Astrocyte (in vitro differentiated cells and primary cell): ENCODE measurements at regions not wholly inside any gene's neighbourhood (a gene's known extent, or its start where the extent isn't known, plus 50 kb on each side); places are given as distances from the start of the nearest gene placed in this dataset.
A peak's percentile ranks its signal among the peaks of the same experiment; 100 is the strongest.

Experiments used
- DNase-seq: peaks from one replicate; pipeline ENCODE4 v3.0.0-alpha.2; 2010; ENCODE audit warnings: low read depth
- FAIRE-seq: peaks from 2 replicates; lab custom pipeline; 2011; peaks lifted over from hg19 to GRCh38; lab: Jason Lieb, UNC
- H2AFZ ChIP-seq: 2 replicates; pipeline ENCODE4 v1.6.0; 2012; ENCODE audit warnings: low read depth, low read length, inconsistent platforms
- H3K27ac ChIP-seq: 2 replicates; pipeline ENCODE4 v1.5.1; 2011; ENCODE audit warnings: low read depth, low read length, inconsistent platforms
- H3K27me3 ChIP-seq: 2 replicates; pipeline ENCODE4 v1.6.0; 2011; ENCODE audit warnings: low read length, inconsistent platforms; ENCODE audit not compliant: insufficient read depth
- H3K36me3 ChIP-seq: 2 replicates; pipeline ENCODE4 v1.5.1; 2011; ENCODE audit warnings: low read length, inconsistent platforms; ENCODE audit not compliant: insufficient read depth
- H3K4me1 ChIP-seq: 2 replicates; pipeline ENCODE4 v1.5.1; 2011; ENCODE audit warnings: low read length, inconsistent platforms; ENCODE audit not compliant: insufficient read depth
- H3K4me2 ChIP-seq: 2 replicates; pipeline ENCODE4 v1.6.0; 2012; ENCODE audit warnings: low read length, inconsistent platforms
- H3K4me3 ChIP-seq: 2 replicates; pipeline ENCODE4 v1.5.1; 2011; ENCODE audit warnings: low read depth, mild to moderate bottlenecking, low read length, inconsistent platforms; ENCODE audit not compliant: insufficient read depth
- H3K79me2 ChIP-seq: 2 replicates; pipeline ENCODE4 v1.6.0; 2012; ENCODE audit warnings: mild to moderate bottlenecking, low read length, inconsistent platforms; ENCODE audit not compliant: insufficient read depth
- H3K9ac ChIP-seq: 2 replicates; pipeline ENCODE4 v1.6.0; 2012; ENCODE audit warnings: mild to moderate bottlenecking, low read length, inconsistent platforms
- H3K9me3 ChIP-seq: 2 replicates; pipeline ENCODE4 v1.5.1; 2012; ENCODE audit warnings: low read depth, mild to moderate bottlenecking, low read length, inconsistent platforms; ENCODE audit not compliant: insufficient read depth
- H4K20me1 ChIP-seq: 2 replicates; pipeline ENCODE4 v1.6.0; 2012; ENCODE audit warnings: low read length, inconsistent platforms; ENCODE audit not compliant: insufficient read depth
- H3K27ac Mint-ChIP-seq: one replicate; pipeline ENCODE4 v1.8.0; 2021; ENCODE audit warnings: mild to moderate bottlenecking, mixed read lengths; ENCODE audit not compliant: unreplicated experiment
- H3K27me3 Mint-ChIP-seq: one replicate; pipeline ENCODE4 v1.8.0; 2021; ENCODE audit warnings: low read depth, mixed read lengths; ENCODE audit not compliant: unreplicated experiment
- H3K36me3 Mint-ChIP-seq: one replicate; pipeline ENCODE4 v1.8.0; 2021; ENCODE audit warnings: low read depth, mixed read lengths; ENCODE audit not compliant: unreplicated experiment
- H3K4me1 Mint-ChIP-seq: one replicate; pipeline ENCODE4 v1.8.0; 2021; ENCODE audit warnings: low read depth, mixed read lengths; ENCODE audit not compliant: unreplicated experiment
- H3K4me3 Mint-ChIP-seq: one replicate; pipeline ENCODE4 v1.8.0; 2021; ENCODE audit warnings: mild to moderate bottlenecking, moderate library complexity, mixed read lengths; ENCODE audit not compliant: unreplicated experiment
- H3K9me3 Mint-ChIP-seq: one replicate; pipeline ENCODE4 v1.8.0; 2021; ENCODE audit warnings: mild to moderate bottlenecking, mixed read lengths; ENCODE audit not compliant: unreplicated experiment
- EZH2 ChIP-seq: IDR thresholded peaks from 2 replicates; pipeline ENCODE4 v1.6.1; 2012; ENCODE audit warnings: mild to moderate bottlenecking, low read length, inconsistent platforms; ENCODE audit not compliant: insufficient read depth
- TF ChIP-seq, protein P1 (sequence below): IDR thresholded peaks from 2 replicates; pipeline ENCODE4 v1.5.1; 2011; ENCODE audit warnings: low read depth, mild to moderate bottlenecking, inconsistent platforms, low read length, moderate library complexity; ENCODE audit not compliant: insufficient read depth

DNA sequence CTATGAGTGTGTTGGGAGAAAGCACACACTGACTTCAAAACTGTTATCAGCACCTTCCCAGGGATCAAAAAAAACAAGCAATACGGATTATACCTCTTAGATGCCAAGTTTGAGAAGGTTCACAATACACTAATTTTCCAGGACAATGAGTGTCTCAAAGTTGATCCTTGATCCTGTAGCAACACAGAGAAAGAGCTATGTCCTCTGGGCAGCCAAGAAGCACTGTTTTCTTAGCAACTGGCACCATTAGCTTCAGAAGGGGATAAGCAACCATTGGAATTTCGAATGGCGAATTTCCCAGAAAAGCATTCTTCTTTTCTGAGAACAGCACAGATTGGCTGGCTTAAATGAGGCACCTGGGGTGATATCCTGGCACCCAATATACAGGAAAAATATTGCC is 270.3 kb upstream of the RORA start:
- no peaks in the 10 kb centered on the region for H3K36me3 ChIP-seq
- H3K4me2 ChIP-seq: no peak overlapping the region
- no peaks in the 10 kb centered on the region for H4K20me1 ChIP-seq
- Mint-ChIP-seq H3K27me3 (peaks cover 28% of the 10 kb centered on the region), H3K4me3 (no peak overlapping the region), H3K4me1 (no peaks in the 10 kb centered on the region), H3K9me3 (no peaks in the 10 kb centered on the region), H3K27ac (no peak overlapping the region), H3K36me3 (no peaks in the 10 kb centered on the region)
- H3K27me3 ChIP-seq: peaks cover 13% of the 10 kb centered on the region
- H3K9me3 ChIP-seq: no peaks in the 10 kb centered on the region
- no peak overlapping the region for H3K4me3 ChIP-seq
- no peak overlapping the region for H2AFZ ChIP-seq
- TF ChIP-seq, protein P1, sequence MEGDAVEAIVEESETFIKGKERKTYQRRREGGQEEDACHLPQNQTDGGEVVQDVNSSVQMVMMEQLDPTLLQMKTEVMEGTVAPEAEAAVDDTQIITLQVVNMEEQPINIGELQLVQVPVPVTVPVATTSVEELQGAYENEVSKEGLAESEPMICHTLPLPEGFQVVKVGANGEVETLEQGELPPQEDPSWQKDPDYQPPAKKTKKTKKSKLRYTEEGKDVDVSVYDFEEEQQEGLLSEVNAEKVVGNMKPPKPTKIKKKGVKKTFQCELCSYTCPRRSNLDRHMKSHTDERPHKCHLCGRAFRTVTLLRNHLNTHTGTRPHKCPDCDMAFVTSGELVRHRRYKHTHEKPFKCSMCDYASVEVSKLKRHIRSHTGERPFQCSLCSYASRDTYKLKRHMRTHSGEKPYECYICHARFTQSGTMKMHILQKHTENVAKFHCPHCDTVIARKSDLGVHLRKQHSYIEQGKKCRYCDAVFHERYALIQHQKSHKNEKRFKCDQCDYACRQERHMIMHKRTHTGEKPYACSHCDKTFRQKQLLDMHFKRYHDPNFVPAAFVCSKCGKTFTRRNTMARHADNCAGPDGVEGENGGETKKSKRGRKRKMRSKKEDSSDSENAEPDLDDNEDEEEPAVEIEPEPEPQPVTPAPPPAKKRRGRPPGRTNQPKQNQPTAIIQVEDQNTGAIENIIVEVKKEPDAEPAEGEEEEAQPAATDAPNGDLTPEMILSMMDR: no peak
- no peak for TF ChIP-seq EZH2
- FAIRE-seq (no peak), DNase-seq (peak; percentile 5)
- no peaks in the 10 kb centered on the region for H3K4me1 ChIP-seq
- H3K9ac ChIP-seq: no peak overlapping the region
- no peaks in the 10 kb centered on the region for H3K79me2 ChIP-seq
- H3K27ac ChIP-seq: no peak overlapping the region

GRCh38 chr15:61489571-61489970 is 260.5 kb upstream of the RORA start:
- Histone ChIP-seq H3K27me3 (no peaks in the 10 kb centered on the region), H3K9me3 (no peaks in the 10 kb centered on the region), H3K4me1 (no peaks in the 10 kb centered on the region), H3K36me3 (no peaks in the 10 kb centered on the region), H3K27ac (no peak overlapping the region), H3K79me2 (no peaks in the 10 kb centered on the region), H3K4me2 (no peak overlapping the region), H3K4me3 (no peak overlapping the region), H4K20me1 (no peaks in the 10 kb centered on the region), H3K9ac (no peak overlapping the region), H2AFZ (no peak overlapping the region)
- H3K9me3 Mint-ChIP-seq: no peaks in the 10 kb centered on the region
- H3K27ac Mint-ChIP-seq: no peak overlapping the region
- no peaks in the 10 kb centered on the region for H3K36me3 Mint-ChIP-seq
- FAIRE-seq: no peak
- no peak for DNase-seq
- H3K4me3 Mint-ChIP-seq: no peak overlapping the region
- TF ChIP-seq EZH2: no peak
- TF ChIP-seq, protein P1: no peak
- H3K4me1 Mint-ChIP-seq: no peaks in the 10 kb centered on the region
- peaks cover 4% of the 10 kb centered on the region for H3K27me3 Mint-ChIP-seq

- no peaks in the 10 kb centered on the region for H3K9me3 Mint-ChIP-seq
- peaks cover 1% of the 10 kb centered on the region for H3K27me3 Mint-ChIP-seq
- Histone ChIP-seq H3K4me3 (no peak overlapping the region), H3K27ac (no peak overlapping the region), H3K36me3 (no peaks in the 10 kb centered on the region), H3K27me3 (no peaks in the 10 kb centered on the region), H3K9ac (no peak overlapping the region), H2AFZ (no peak overlapping the region), H4K20me1 (no peaks in the 10 kb centered on the region), H3K4me2 (no peak overlapping the region), H3K79me2 (no peaks in the 10 kb centered on the region), H3K4me1 (peaks cover 5% of the 10 kb centered on the region), H3K9me3 (no peaks in the 10 kb centered on the region)
- no peak overlapping the region for H3K27ac Mint-ChIP-seq
- no peak for DNase-seq
- TF ChIP-seq EZH2: no peak
- TF ChIP-seq, protein P1: no peak
- no peaks in the 10 kb centered on the region for H3K36me3 Mint-ChIP-seq
- no peak overlapping the region for H3K4me3 Mint-ChIP-seq
- FAIRE-seq: no peak
- H3K4me1 Mint-ChIP-seq: peaks cover 18% of the 10 kb centered on the region
These were observed 254.5 kb upstream of the RORA start for GRCh38 chr15:61483599-61483998.
